ENCODE measurements at regions not wholly inside any gene's neighbourhood (a gene's known extent, or its start where the extent isn't known, plus 50 kb on each side); places are given as distances from the start of the nearest gene placed in this dataset.

- H3K9ac ChIP-seq = no peak overlapping the region
- H3K27ac ChIP-seq = no peak overlapping the region
- no peaks in the 10 kb centered on the region for H3K27me3 ChIP-seq (ENCODE audit: control insufficient read depth, insufficient read depth, low read length)
- H3K4me1 ChIP-seq = no peaks in the 10 kb centered on the region
- TF ChIP-seq, protein P1, sequence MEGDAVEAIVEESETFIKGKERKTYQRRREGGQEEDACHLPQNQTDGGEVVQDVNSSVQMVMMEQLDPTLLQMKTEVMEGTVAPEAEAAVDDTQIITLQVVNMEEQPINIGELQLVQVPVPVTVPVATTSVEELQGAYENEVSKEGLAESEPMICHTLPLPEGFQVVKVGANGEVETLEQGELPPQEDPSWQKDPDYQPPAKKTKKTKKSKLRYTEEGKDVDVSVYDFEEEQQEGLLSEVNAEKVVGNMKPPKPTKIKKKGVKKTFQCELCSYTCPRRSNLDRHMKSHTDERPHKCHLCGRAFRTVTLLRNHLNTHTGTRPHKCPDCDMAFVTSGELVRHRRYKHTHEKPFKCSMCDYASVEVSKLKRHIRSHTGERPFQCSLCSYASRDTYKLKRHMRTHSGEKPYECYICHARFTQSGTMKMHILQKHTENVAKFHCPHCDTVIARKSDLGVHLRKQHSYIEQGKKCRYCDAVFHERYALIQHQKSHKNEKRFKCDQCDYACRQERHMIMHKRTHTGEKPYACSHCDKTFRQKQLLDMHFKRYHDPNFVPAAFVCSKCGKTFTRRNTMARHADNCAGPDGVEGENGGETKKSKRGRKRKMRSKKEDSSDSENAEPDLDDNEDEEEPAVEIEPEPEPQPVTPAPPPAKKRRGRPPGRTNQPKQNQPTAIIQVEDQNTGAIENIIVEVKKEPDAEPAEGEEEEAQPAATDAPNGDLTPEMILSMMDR (IDR thresholded peaks at IDR 0.05) = no peak
- no peak overlapping the region for H3K4me2 ChIP-seq (ENCODE audit: low read length)
- H3K9me3 ChIP-seq (ENCODE audit: control insufficient read depth, low read length) = no peaks in the 10 kb centered on the region
- H3K79me2 ChIP-seq = no peaks in the 10 kb centered on the region
- H3K36me3 ChIP-seq (ENCODE audit: control insufficient read depth, insufficient read depth, low read length) = no peaks in the 10 kb centered on the region
- H2AFZ ChIP-seq = no peak overlapping the region
- no peak overlapping the region for H3K4me3 ChIP-seq (ENCODE audit: low read depth, low read length)
Observed at GRCh38 chr5:20262896-20263295, 274.9 kb upstream of the CDH18 start.

- Histone ChIP-seq H3K9me3 (ENCODE audit: control insufficient read depth, low read length) (no peaks in the 10 kb centered on the region), H3K36me3 (ENCODE audit: control insufficient read depth, insufficient read depth, low read length) (no peaks in the 10 kb centered on the region), H3K9ac (no peak overlapping the region), H3K4me2 (ENCODE audit: low read length) (no peak overlapping the region), H3K4me1 (no peaks in the 10 kb centered on the region), H3K27ac (no peak overlapping the region), H2AFZ (no peak overlapping the region), H3K27me3 (ENCODE audit: control insufficient read depth, insufficient read depth, low read length) (no peaks in the 10 kb centered on the region), H3K4me3 (ENCODE audit: low read depth, low read length) (no peak overlapping the region), H3K79me2 (no peaks in the 10 kb centered on the region)
- TF ChIP-seq, protein P1 (IDR thresholded peaks at IDR 0.05) = no peak
Observed at GRCh38 chr5:20254748-20255147, 266.7 kb upstream of the CDH18 start.

DNA sequence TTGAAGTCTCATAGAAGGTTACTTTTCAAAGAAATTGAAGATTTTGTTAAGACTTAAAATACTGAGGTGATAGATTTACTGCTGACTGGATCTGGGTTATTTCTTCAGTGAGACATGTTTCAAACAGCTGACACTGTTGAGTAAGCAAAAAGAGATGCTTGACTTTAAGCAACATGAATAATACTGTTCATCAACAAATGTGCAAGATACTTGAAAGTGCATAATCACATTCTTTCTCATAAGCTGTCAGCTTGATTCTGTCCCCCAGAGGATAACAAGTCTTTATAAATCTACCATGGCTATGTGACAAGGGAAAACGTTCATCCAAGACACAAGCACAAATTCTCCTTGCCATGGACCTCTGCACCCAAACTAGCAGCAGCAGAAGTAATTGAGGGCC, 260.1 kb upstream of the CDH18 start:
- no peaks in the 10 kb centered on the region for H3K9me3 ChIP-seq (ENCODE audit: control insufficient read depth, low read length)
- no peaks in the 10 kb centered on the region for H3K4me1 ChIP-seq
- H3K27me3 ChIP-seq (ENCODE audit: control insufficient read depth, insufficient read depth, low read length) = no peaks in the 10 kb centered on the region
- no peak overlapping the region for H3K27ac ChIP-seq
- H3K4me3 ChIP-seq (ENCODE audit: low read depth, low read length) = no peak overlapping the region
- H3K79me2 ChIP-seq = no peaks in the 10 kb centered on the region
- no peak overlapping the region for H3K4me2 ChIP-seq (ENCODE audit: low read length)
- H3K36me3 ChIP-seq (ENCODE audit: control insufficient read depth, insufficient read depth, low read length) = no peaks in the 10 kb centered on the region
- H3K9ac ChIP-seq = no peak overlapping the region
- no peak overlapping the region for H2AFZ ChIP-seq
- TF ChIP-seq, protein P1 (IDR thresholded peaks at IDR 0.05) = no peak

- Histone ChIP-seq H3K9ac (no peak overlapping the region), H3K4me3 (ENCODE audit: low read depth, low read length) (no peak overlapping the region), H3K4me1 (no peaks in the 10 kb centered on the region), H2AFZ (no peak overlapping the region), H3K4me2 (ENCODE audit: low read length) (no peak overlapping the region), H3K79me2 (no peaks in the 10 kb centered on the region), H3K27me3 (ENCODE audit: control insufficient read depth, insufficient read depth, low read length) (no peaks in the 10 kb centered on the region), H3K27ac (no peak overlapping the region), H3K36me3 (ENCODE audit: control insufficient read depth, insufficient read depth, low read length) (no peaks in the 10 kb centered on the region), H3K9me3 (ENCODE audit: control insufficient read depth, low read length) (no peaks in the 10 kb centered on the region)
- TF ChIP-seq, protein P1 (IDR thresholded peaks at IDR 0.05) = no peak
Observed at GRCh38 chr5:20245432-20245974, 257.5 kb upstream of the CDH18 start.

DNA sequence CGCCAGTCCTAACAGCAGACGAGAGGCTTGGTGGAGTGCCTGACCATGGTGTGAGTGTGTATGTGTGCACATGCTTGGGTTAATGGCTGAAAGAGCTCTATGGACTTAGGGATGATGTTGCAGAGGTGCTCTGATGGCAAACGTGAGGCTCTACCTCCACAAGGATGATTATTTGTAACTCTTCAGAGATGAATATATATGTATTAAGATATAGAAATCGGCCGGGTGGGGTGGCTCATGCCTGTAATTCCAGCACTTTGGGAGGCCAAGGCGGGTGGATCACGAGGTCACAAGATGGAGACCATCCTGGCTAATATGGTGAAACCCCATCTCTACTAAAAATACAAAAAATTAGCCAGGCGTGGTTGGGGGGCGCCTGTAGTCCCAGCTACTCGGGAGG, 253.4 kb upstream of the CDH18 start:
- H3K79me2 ChIP-seq = no peaks in the 10 kb centered on the region
- H3K27me3 ChIP-seq (ENCODE audit: control insufficient read depth, insufficient read depth, low read length) = no peaks in the 10 kb centered on the region
- TF ChIP-seq, protein P1 (IDR thresholded peaks at IDR 0.05) = no peak
- H3K9me3 ChIP-seq (ENCODE audit: control insufficient read depth, low read length) = no peaks in the 10 kb centered on the region
- H3K36me3 ChIP-seq (ENCODE audit: control insufficient read depth, insufficient read depth, low read length) = no peaks in the 10 kb centered on the region
- no peak overlapping the region for H3K9ac ChIP-seq
- no peak overlapping the region for H3K4me3 ChIP-seq (ENCODE audit: low read depth, low read length)
- H3K4me1 ChIP-seq = no peaks in the 10 kb centered on the region
- H3K27ac ChIP-seq = no peak overlapping the region
- H2AFZ ChIP-seq = no peak overlapping the region
- no peak overlapping the region for H3K4me2 ChIP-seq (ENCODE audit: low read length)
